LNCAP (cell line): ENCODE measurements at regions not wholly inside any gene's neighbourhood (a gene's known extent, or its start where the extent isn't known, plus 50 kb on each side); places are given as distances from the start of the nearest gene placed in this dataset.
A peak's percentile ranks its signal among the peaks of the same experiment; 100 is the strongest.

Experiments used
- TF ChIP-seq, protein P1 (sequence below): fragments of 450-650 bp; IDR thresholded peaks from 2 replicates; pipeline ENCODE4 v1.5.1; 2017; ENCODE audit warnings: mild to moderate bottlenecking

GRCh38 chr7:118352867-118353453 lies 128.5 kb downstream of the ANKRD7 start:
- TF ChIP-seq, protein P1, sequence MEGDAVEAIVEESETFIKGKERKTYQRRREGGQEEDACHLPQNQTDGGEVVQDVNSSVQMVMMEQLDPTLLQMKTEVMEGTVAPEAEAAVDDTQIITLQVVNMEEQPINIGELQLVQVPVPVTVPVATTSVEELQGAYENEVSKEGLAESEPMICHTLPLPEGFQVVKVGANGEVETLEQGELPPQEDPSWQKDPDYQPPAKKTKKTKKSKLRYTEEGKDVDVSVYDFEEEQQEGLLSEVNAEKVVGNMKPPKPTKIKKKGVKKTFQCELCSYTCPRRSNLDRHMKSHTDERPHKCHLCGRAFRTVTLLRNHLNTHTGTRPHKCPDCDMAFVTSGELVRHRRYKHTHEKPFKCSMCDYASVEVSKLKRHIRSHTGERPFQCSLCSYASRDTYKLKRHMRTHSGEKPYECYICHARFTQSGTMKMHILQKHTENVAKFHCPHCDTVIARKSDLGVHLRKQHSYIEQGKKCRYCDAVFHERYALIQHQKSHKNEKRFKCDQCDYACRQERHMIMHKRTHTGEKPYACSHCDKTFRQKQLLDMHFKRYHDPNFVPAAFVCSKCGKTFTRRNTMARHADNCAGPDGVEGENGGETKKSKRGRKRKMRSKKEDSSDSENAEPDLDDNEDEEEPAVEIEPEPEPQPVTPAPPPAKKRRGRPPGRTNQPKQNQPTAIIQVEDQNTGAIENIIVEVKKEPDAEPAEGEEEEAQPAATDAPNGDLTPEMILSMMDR = peak; percentile 65

DNA sequence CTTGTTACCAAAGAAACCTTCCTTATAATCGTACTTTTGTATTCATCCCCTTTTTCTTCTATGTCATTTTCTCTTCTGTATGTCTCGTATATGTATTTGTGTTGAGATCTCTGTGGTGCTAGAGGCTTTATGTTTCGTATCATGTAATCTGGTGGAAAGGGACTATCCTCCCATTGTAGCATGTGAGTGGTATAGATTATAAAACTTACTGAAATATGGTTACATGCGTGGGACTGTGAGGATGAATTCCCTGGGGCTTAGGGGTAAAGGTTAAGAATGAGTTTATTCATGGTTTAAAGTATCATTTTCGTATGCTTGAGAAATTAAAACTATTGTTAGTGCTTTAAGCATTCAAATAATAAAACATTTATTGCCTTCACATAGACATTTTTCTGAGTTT lies 141.9 kb downstream of the ANKRD7 start:
- TF ChIP-seq, protein P1 = no peak

DNA sequence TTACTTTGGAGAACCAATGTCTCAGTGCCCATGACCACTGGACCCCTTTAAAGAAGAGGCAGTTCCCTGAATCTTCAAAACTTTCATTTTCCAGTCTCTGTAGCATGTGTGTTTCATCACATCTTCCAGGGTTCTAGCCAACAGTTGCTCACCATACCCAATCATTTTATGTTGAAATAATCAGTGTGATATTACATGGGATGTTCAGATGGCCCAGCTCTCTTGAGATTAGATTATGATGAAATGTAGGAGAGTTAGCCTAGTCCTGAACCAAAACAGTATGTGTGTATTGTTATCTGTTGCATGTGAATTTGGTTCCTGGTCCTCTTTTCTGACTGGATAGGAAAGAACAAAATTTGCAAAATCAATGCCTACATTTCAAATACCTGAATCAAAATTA lies 144.5 kb downstream of the ANKRD7 start:
- TF ChIP-seq, protein P1 = no peak

- TF ChIP-seq, protein P1 = no peak
Measured at GRCh38 chr7:118369987-118370386, 145.5 kb downstream of the ANKRD7 start.

GRCh38 chr7:118372530-118372929 lies 148.0 kb downstream of the ANKRD7 start:
- TF ChIP-seq, protein P1 = no peak

DNA sequence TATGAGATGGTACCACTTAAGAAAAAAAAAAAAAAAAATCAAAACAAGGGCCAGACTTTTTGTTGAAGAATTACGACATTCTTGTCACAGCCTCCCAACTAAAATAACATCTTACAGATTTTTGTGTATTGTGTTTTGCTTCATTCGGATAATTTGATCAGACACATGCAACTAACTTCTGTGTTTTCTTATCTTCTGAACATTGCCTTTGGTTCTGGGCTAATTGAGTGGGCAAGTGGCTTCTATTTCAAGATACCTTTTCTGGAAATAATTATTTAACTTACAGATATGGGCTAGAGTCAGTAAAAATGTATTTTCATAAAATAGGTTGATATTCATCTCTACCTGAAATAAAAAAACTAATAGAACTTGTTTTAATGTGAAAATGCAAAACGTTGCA lies 165.1 kb downstream of the ANKRD7 start:
- TF ChIP-seq, protein P1 = no peak

- TF ChIP-seq, protein P1 = no peak
Measured at GRCh38 chr7:118404211-118404610, 179.7 kb downstream of the ANKRD7 start.

- TF ChIP-seq, protein P1 = no peak
Measured at GRCh38 chr7:118418433-118418832, 193.9 kb downstream of the ANKRD7 start.
